ENCODE measurements at regions not wholly inside any gene's neighbourhood (a gene's known extent, or its start where the extent isn't known, plus 50 kb on each side); places are given as distances from the start of the nearest gene placed in this dataset.

DNA sequence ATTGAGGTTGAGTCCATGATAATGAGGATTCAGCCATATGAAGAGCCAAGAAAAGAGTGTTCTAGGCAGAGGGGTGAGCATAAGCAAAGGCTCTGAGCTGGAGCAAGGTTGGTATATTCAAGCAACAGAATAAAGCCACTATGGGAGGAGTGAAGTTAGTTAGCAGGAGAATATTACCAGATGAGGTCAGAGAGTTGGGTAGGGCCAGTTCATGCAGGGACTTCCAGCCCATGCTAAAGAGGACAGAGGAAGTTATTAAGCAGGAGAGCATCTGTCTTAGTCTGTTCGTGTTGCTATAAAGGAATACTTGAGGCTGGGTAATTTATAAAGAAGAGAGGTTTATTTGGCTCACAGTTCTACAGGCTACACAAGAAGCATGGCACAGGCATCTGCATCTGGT lies 57.1 kb upstream of the ATG10 start:
- Histone ChIP-seq H3K9me3 (0 out of 2 replicates have a peak, but pooled peaks cover 2% of the 10 kb centered on the region), H3K36me3 (ENCODE audit: control insufficient read depth, insufficient read depth, low read length) (no peaks in the 10 kb centered on the region), H3K27me3 (replicated peaks; ENCODE audit: control insufficient read depth, insufficient read depth, low read length) (no peaks in the 10 kb centered on the region), H3K4me3 (ENCODE audit: low read depth, low read length) (no peak overlapping the region), H3K4me1 (no peaks in the 10 kb centered on the region)
- ChIA-PET POLR2A (no interaction called here), CTCF (no interaction called here)
- no peak for DNase-seq
- intact Hi-C loops (cut with micrococcal nuclease; ENCODE audit: unreplicated experiment), result no loop called here
- Mint-ChIP-seq H3K36me3 (ENCODE audit: insufficient read depth, unreplicated experiment) (no peaks in the 10 kb centered on the region), H3K9me3 (ENCODE audit: unreplicated experiment) (no peaks in the 10 kb centered on the region), H3K4me3 (ENCODE audit: unreplicated experiment) (no peak overlapping the region), H3K4me1 (ENCODE audit: low read depth, unreplicated experiment) (no peaks in the 10 kb centered on the region), H3K27me3 (ENCODE audit: insufficient read depth, unreplicated experiment) (peaks cover 7% of the 10 kb centered on the region), H3K27ac (ENCODE audit: unreplicated experiment) (no peak overlapping the region)
- BruUV-seq (replicated peaks), result no TSS peak
- TF ChIP-seq, protein P1, sequence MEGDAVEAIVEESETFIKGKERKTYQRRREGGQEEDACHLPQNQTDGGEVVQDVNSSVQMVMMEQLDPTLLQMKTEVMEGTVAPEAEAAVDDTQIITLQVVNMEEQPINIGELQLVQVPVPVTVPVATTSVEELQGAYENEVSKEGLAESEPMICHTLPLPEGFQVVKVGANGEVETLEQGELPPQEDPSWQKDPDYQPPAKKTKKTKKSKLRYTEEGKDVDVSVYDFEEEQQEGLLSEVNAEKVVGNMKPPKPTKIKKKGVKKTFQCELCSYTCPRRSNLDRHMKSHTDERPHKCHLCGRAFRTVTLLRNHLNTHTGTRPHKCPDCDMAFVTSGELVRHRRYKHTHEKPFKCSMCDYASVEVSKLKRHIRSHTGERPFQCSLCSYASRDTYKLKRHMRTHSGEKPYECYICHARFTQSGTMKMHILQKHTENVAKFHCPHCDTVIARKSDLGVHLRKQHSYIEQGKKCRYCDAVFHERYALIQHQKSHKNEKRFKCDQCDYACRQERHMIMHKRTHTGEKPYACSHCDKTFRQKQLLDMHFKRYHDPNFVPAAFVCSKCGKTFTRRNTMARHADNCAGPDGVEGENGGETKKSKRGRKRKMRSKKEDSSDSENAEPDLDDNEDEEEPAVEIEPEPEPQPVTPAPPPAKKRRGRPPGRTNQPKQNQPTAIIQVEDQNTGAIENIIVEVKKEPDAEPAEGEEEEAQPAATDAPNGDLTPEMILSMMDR (IDR thresholded peaks at IDR 0.05; ENCODE audit: insufficient read depth in 1 of 2, low read depth in 1 of 2, low read length in 1 of 2, severe bottlenecking in 1 of 2, unreplicated experiment in 1 of 2), result no peak

DNA sequence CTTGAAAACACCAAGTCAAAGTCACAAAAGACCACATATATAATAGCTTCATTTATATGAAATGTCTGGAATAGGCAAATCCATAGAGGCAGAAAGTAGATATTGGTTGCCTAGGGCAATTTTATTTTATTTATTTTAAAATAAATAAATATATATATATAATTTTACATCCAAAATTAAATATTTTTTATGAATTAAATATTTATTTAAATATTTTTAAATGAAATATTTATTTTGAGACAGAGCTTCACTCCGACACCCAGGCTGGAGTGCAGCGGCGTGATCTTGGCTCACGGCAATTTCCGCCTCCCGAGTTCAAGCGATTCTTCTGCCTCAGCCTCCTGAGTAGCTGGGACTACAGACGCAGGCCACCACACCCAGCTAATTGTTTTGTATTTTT lies 58.9 kb upstream of the ATG10 start:
- Mint-ChIP-seq H3K27ac (ENCODE audit: unreplicated experiment) (no peak overlapping the region), H3K4me1 (ENCODE audit: low read depth, unreplicated experiment) (no peaks in the 10 kb centered on the region), H3K9me3 (ENCODE audit: unreplicated experiment) (no peaks in the 10 kb centered on the region), H3K36me3 (ENCODE audit: insufficient read depth, unreplicated experiment) (no peaks in the 10 kb centered on the region), H3K27me3 (ENCODE audit: insufficient read depth, unreplicated experiment) (peaks cover 2% of the 10 kb centered on the region), H3K4me3 (ENCODE audit: unreplicated experiment) (no peak overlapping the region)
- 0 out of 2 replicates have a peak, but pooled peaks cover 2% of the 10 kb centered on the region for H3K9me3 ChIP-seq
- no peak overlapping the region for H3K4me3 ChIP-seq (ENCODE audit: low read depth, low read length)
- no peaks in the 10 kb centered on the region for H3K36me3 ChIP-seq (ENCODE audit: control insufficient read depth, insufficient read depth, low read length)
- no peak for DNase-seq
- no peaks in the 10 kb centered on the region for H3K27me3 ChIP-seq (replicated peaks; ENCODE audit: control insufficient read depth, insufficient read depth, low read length)
- ChIA-PET POLR2A (no interaction called here), CTCF (no interaction called here)
- TF ChIP-seq, protein P1 (IDR thresholded peaks at IDR 0.05; ENCODE audit: insufficient read depth in 1 of 2, low read depth in 1 of 2, low read length in 1 of 2, severe bottlenecking in 1 of 2, unreplicated experiment in 1 of 2), result no peak
- H3K4me1 ChIP-seq, result no peaks in the 10 kb centered on the region
- BruUV-seq (replicated peaks), result no TSS peak
- intact Hi-C loops (cut with micrococcal nuclease; ENCODE audit: unreplicated experiment), result no loop called here

GRCh38 chr5:81909677-81910076 lies 62.1 kb upstream of the ATG10 start:
- Mint-ChIP-seq H3K4me1 (ENCODE audit: low read depth, unreplicated experiment) (peaks cover 6% of the 10 kb centered on the region), H3K27me3 (ENCODE audit: insufficient read depth, unreplicated experiment) (no peaks in the 10 kb centered on the region), H3K36me3 (ENCODE audit: insufficient read depth, unreplicated experiment) (no peaks in the 10 kb centered on the region), H3K27ac (ENCODE audit: unreplicated experiment) (no peak overlapping the region), H3K4me3 (ENCODE audit: unreplicated experiment) (no peak overlapping the region), H3K9me3 (ENCODE audit: unreplicated experiment) (no peaks in the 10 kb centered on the region)
- Histone ChIP-seq H3K4me1 (peaks cover under 1% of the 10 kb centered on the region; the same call in 1 of the 2 replicates), H3K9me3 (0 out of 2 replicates have a peak, but pooled peaks cover 2% of the 10 kb centered on the region), H3K4me3 (ENCODE audit: low read depth, low read length) (no peak overlapping the region), H3K36me3 (ENCODE audit: control insufficient read depth, insufficient read depth, low read length) (no peaks in the 10 kb centered on the region), H3K27me3 (replicated peaks; ENCODE audit: control insufficient read depth, insufficient read depth, low read length) (no peaks in the 10 kb centered on the region)
- DNase-seq, result no peak
- no TSS peak for BruUV-seq (replicated peaks)
- TF ChIP-seq, protein P1 (IDR thresholded peaks at IDR 0.05; ENCODE audit: insufficient read depth in 1 of 2, low read depth in 1 of 2, low read length in 1 of 2, severe bottlenecking in 1 of 2, unreplicated experiment in 1 of 2), result no peak
- ChIA-PET POLR2A (no interaction called here), CTCF (no interaction called here)
- intact Hi-C loops (cut with micrococcal nuclease; ENCODE audit: unreplicated experiment), result no loop called here
